IMR-90 (cell line): ENCODE measurements at regions not wholly inside any gene's neighbourhood (a gene's known extent, or its start where the extent isn't known, plus 50 kb on each side); places are given as distances from the start of the nearest gene placed in this dataset.

Experiments
- ATAC-seq: fragments of 200-7000 bp; cut with Tn5 transposase; 2 replicates; pipeline ENCODE4 v1.9.1; 2020; ENCODE audit warnings: low read depth, mild to moderate bottlenecking, moderate library complexity
- BruUV-seq: library from RNA; stranded (reverse); fragments of 400-500 nt; replicated peaks from 2 replicates; lab custom pipeline; 2021; lab: Mats Ljungman, UMichigan
- CTCF ChIA-PET: fragments of 300-600 bp; formaldehyde crosslinking; extraction: SDS; loops from one replicate; lab custom pipeline; 2021; ENCODE audit warnings: antibody characterized with exemption; lab: Yijun Ruan, JAX
- POLR2A ChIA-PET: fragments of 300-600 bp; sonication (Branson Sonifier 250); formaldehyde crosslinking; loops from one replicate; lab custom pipeline; 2022; ENCODE audit warnings: antibody characterized with exemption; ENCODE audit not compliant: unreplicated experiment; lab: Charles Lee
- DNase-seq: peaks from one replicate; pipeline ENCODE4 v3.0.0; 2013
- H2AFZ ChIP-seq: replicated peaks from 2 replicates; pipeline ENCODE3; 2013; ENCODE audit warnings: low read length, mild to moderate bottlenecking; ENCODE audit not compliant: poor library complexity
- H2AK5ac ChIP-seq: 2 replicates; pipeline ENCODE4 v1.6.1; 2013; ENCODE audit warnings: low read depth, low read length, inconsistent platforms
- H2AK9ac ChIP-seq: replicated peaks from 2 replicates; pipeline ENCODE3; 2013; ENCODE audit warnings: mild to moderate bottlenecking, low read depth, low read length, moderate library complexity; ENCODE audit not compliant: poor library complexity
- H2BK120ac ChIP-seq: 2 replicates; pipeline ENCODE4 v1.6.1; 2013; ENCODE audit warnings: low read depth, low read length, inconsistent platforms
- H2BK15ac ChIP-seq: 3 replicates; pipeline ENCODE4 v1.6.1; 2013; ENCODE audit warnings: low read depth, low read length, inconsistent platforms
- H2BK20ac ChIP-seq: 2 replicates; pipeline ENCODE4 v1.6.1; 2013; ENCODE audit warnings: low read depth, mild to moderate bottlenecking, inconsistent platforms, low read length, moderate library complexity
- H2BK5ac ChIP-seq: 2 replicates; pipeline ENCODE4 v1.6.1; 2013; ENCODE audit warnings: mild to moderate bottlenecking, low read depth, low read length, inconsistent platforms; ENCODE audit not compliant: poor library complexity, severe bottlenecking
- H3K14ac ChIP-seq: replicated peaks from 2 replicates; pipeline ENCODE4 v1.6.1; 2013; ENCODE audit warnings: low read depth, low read length, inconsistent platforms
- H3K18ac ChIP-seq: 2 replicates; pipeline ENCODE4 v1.6.1; 2013; ENCODE audit warnings: low read depth, low read length, control low read depth
- H3K23ac ChIP-seq: 2 replicates; pipeline ENCODE4 v1.6.1; 2013; ENCODE audit warnings: low read depth, low read length, inconsistent platforms
- H3K27ac ChIP-seq: 2 replicates; pipeline ENCODE4 v1.5.1; 2013; ENCODE audit warnings: mild to moderate bottlenecking, control low read depth, low read length; ENCODE audit not compliant: insufficient read depth
- H3K27me3 ChIP-seq: 2 replicates; pipeline ENCODE4 v1.6.1; 2013; ENCODE audit warnings: low read length; ENCODE audit not compliant: control insufficient read depth, insufficient read depth
- H3K36me3 ChIP-seq: 2 replicates; pipeline ENCODE4 v1.6.1; 2013; ENCODE audit warnings: low read length, mixed read lengths; ENCODE audit not compliant: control insufficient read depth, insufficient read depth
- H3K4ac ChIP-seq: 2 replicates; pipeline ENCODE4 v1.6.1; 2013; ENCODE audit warnings: low read depth, low read length, inconsistent platforms
- H3K4me1 ChIP-seq: 2 replicates; pipeline ENCODE4 v1.6.1; 2013; ENCODE audit warnings: low read length, mixed read lengths; ENCODE audit not compliant: control insufficient read depth, insufficient read depth
- H3K4me2 ChIP-seq: 2 replicates; pipeline ENCODE4 v1.6.1; 2013; ENCODE audit warnings: low read depth, mild to moderate bottlenecking, control low read depth, low read length, moderate library complexity
- H3K4me3 ChIP-seq: 2 replicates; pipeline ENCODE4 v1.5.1; 2013; ENCODE audit warnings: low read depth, mild to moderate bottlenecking, control low read depth, low read length, moderate library complexity; ENCODE audit not compliant: insufficient read depth
- H3K56ac ChIP-seq: 2 replicates; pipeline ENCODE4 v1.6.1; 2013; ENCODE audit warnings: low read length, inconsistent platforms; ENCODE audit not compliant: insufficient read depth; ENCODE audit errors: extremely low read depth
- H3K79me1 ChIP-seq, 2 experiments: 2 replicates each; pipeline ENCODE4 v1.6.1; 2013; ENCODE audit warnings: low read length in 2 of 2, inconsistent platforms in 1 of 2, low read depth in 1 of 2
- H3K9ac ChIP-seq: 2 replicates; pipeline ENCODE4 v1.6.1; 2013; ENCODE audit warnings: low read depth, low read length, control low read depth
- H3K9me1 ChIP-seq: 2 replicates; pipeline ENCODE4 v1.6.1; 2013; ENCODE audit warnings: low read length, inconsistent platforms; ENCODE audit not compliant: insufficient read depth
- H3K9me3 ChIP-seq: 2 replicates; pipeline ENCODE4 v1.6.1; 2013; ENCODE audit warnings: low read length; ENCODE audit not compliant: control insufficient read depth, insufficient read depth
- H4K20me1 ChIP-seq: 2 replicates; pipeline ENCODE4 v1.6.1; 2013; ENCODE audit warnings: low read length, inconsistent platforms; ENCODE audit not compliant: insufficient read depth
- H4K5ac ChIP-seq: 2 replicates; pipeline ENCODE4 v1.6.1; 2013; ENCODE audit warnings: mild to moderate bottlenecking, low read depth, low read length, control low read depth
- H4K8ac ChIP-seq, 2 experiments: 2 replicates each; pipeline ENCODE4 v1.6.1; 2013; ENCODE audit warnings: low read depth in 2 of 2, low read length in 2 of 2, control low read depth in 1 of 2, inconsistent platforms in 1 of 2
- H4K91ac ChIP-seq: 2 replicates; pipeline ENCODE4 v1.6.1; 2013; ENCODE audit warnings: low read depth, low read length, inconsistent platforms; ENCODE audit not compliant: insufficient read depth
- BHLHE40 ChIP-seq: fragments of 150-350 bp; IDR thresholded peaks from 2 replicates; pipeline ENCODE4 v1.6.1; 2016; ENCODE audit warnings: mild to moderate bottlenecking, low read depth, low read length
- CEBPB ChIP-seq: IDR thresholded peaks from 2 replicates; pipeline ENCODE4 v1.6.1; 2012; ENCODE audit warnings: low read depth, low read length, improper control_type of control experiment
- FOS ChIP-seq: fragments of 150-350 bp; IDR thresholded peaks from 2 replicates; pipeline ENCODE4 v1.6.1; 2016; ENCODE audit warnings: low read depth, low read length
- RFX5 ChIP-seq: IDR thresholded peaks from 2 replicates; pipeline ENCODE4 v1.8.0; 2012; ENCODE audit warnings: low read depth, mild to moderate bottlenecking, low read length, moderate library complexity
- WGBS, 2 experiments: methylation state at CpG; one replicate each; pipeline versions ENCODE4 v1.1.5 to v1.1.7; 2013; ENCODE audit warnings: missing lambda C conversion rate in 2 of 2; ENCODE audit not compliant: insufficient read length in 1 of 2; ENCODE audit errors: extremely low coverage in 2 of 2; 5-methylcytosine and 5-hydroxymethylcytosine counted together
- dilution Hi-C: fragments of 300-500 bp; cut with HindIII; formaldehyde crosslinking; loops from one replicate; pipeline ENCODE4 v1.14.3; 2018; ENCODE audit warnings: low sequenced_read_pairs; ENCODE audit not compliant: unreplicated experiment
- in situ Hi-C: fragments of 300-500 bp; cut with MboI; formaldehyde crosslinking; loops from 3 replicates; pipeline ENCODE4 v1.14.3; 2019; ENCODE audit warnings: low sequenced_read_pairs, inconsistent platforms, mixed read lengths
- intact Hi-C: fragments of 100-400 bp; cut with micrococcal nuclease; formaldehyde crosslinking; loops from 2 replicates; pipeline ENCODE4 v1.10.0; 2022
- TF ChIP-seq, protein P1 (sequence below): fragments of 150-350 bp; IDR thresholded peaks from 2 replicates; pipeline ENCODE4 v1.6.1; 2017; ENCODE audit warnings: mild to moderate bottlenecking, antibody characterized with exemption, low read length, low read depth

DNA sequence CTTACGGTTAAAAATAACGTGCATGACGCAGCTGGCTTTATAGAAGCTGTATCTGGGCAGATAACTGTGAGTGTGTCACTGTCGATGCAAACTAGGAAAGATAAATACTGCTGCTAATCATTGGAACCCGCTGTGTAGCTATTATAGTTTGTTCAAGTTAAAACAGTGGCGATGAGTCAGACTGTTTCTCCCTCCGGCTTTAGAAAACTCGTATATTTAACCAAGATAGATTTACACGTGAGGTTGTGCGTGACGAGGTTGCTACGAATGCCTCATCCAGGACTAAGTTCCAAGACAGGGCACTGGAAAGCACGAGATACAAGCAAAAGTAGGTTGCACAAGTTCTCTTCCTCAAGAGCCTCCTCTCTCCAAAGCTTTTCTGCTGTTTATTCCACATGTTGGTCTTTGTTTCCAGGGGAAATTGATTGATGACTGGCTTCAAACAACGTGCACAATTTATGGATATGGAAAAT is 270.7 kb downstream of the FBXW7 start:
- no peaks in the 10 kb centered on the region for H3K9me3 ChIP-seq
- no peak overlapping the region; the same call in 1 of the 2 replicates for H4K5ac ChIP-seq
- intact Hi-C loops, result no loop called here
- no peak overlapping the region for H2AFZ ChIP-seq
- CTCF ChIA-PET, result no interaction called here
- 47% methylated on average over 3 of the region's 14 CpGs; no CpG with 5 or more reads in 1 of the 2 experiments for WGBS, 2 experiments
- H2AK5ac ChIP-seq, result no peak overlapping the region
- no peak overlapping the region for H3K27ac ChIP-seq
- no peak overlapping the region for H4K91ac ChIP-seq
- H3K23ac ChIP-seq, result no peak overlapping the region
- no peaks in the 10 kb centered on the region for H3K79me1 ChIP-seq
- H2BK20ac ChIP-seq, result no peak overlapping the region
- TF ChIP-seq BHLHE40 (peak; percentile 90), RFX5 (peak; percentile 93), FOS (peak; percentile 57), CEBPB (peak; percentile 79)
- TF ChIP-seq, protein P1, sequence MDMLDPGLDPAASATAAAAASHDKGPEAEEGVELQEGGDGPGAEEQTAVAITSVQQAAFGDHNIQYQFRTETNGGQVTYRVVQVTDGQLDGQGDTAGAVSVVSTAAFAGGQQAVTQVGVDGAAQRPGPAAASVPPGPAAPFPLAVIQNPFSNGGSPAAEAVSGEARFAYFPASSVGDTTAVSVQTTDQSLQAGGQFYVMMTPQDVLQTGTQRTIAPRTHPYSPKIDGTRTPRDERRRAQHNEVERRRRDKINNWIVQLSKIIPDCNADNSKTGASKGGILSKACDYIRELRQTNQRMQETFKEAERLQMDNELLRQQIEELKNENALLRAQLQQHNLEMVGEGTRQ, result no peak
- H4K20me1 ChIP-seq, result no peaks in the 10 kb centered on the region
- DNase-seq, result peak; percentile 92
- no peak overlapping the region for H3K9ac ChIP-seq
- H3K14ac ChIP-seq, result no peak overlapping the region
- H2AK9ac ChIP-seq, result peak overlapping the region; percentile 48
- no peaks in the 10 kb centered on the region for H3K4me1 ChIP-seq
- H3K4ac ChIP-seq, result no peak overlapping the region
- no peak overlapping the region for H4K8ac ChIP-seq
- no peak overlapping the region for H2BK120ac ChIP-seq
- H3K4me3 ChIP-seq, result no peak overlapping the region
- H3K9me1 ChIP-seq, result no peaks in the 10 kb centered on the region
- in situ Hi-C loops, result no loop called here
- H3K18ac ChIP-seq, result no peak overlapping the region; the same call in 1 of the 2 replicates
- H3K56ac ChIP-seq, result no peak overlapping the region
- peaks cover 4% of the 10 kb centered on the region; the same call in 1 of the 2 replicates for H3K27me3 ChIP-seq
- no peaks in the 10 kb centered on the region for H3K36me3 ChIP-seq
- peak overlapping the region; percentile 42; the same call in 1 of the 2 replicates for H3K4me2 ChIP-seq
- peak overlapping the region; percentile 20 for H2BK5ac ChIP-seq
- dilution Hi-C loops, result no loop called here
- POLR2A ChIA-PET, result no interaction called here
- ATAC-seq, result peak; percentile 93
- BruUV-seq, result no TSS peak
- no peak overlapping the region for H2BK15ac ChIP-seq
